GM21367 (cell line): ENCODE measurements at regions not wholly inside any gene's neighbourhood (a gene's known extent, or its start where the extent isn't known, plus 50 kb on each side); places are given as distances from the start of the nearest gene placed in this dataset.
"Not testable (repeated sequence)": the region's sequence is repeated elsewhere in the genome, so short reads cannot be mapped to it uniquely, and the experiment has no call there.

Source experiments
- ATAC-seq: cut with Tn5 transposase; IDR thresholded peaks from one replicate; pipeline ENCODE4 v1.9.1; 2021; ENCODE audit not compliant: unreplicated experiment

DNA sequence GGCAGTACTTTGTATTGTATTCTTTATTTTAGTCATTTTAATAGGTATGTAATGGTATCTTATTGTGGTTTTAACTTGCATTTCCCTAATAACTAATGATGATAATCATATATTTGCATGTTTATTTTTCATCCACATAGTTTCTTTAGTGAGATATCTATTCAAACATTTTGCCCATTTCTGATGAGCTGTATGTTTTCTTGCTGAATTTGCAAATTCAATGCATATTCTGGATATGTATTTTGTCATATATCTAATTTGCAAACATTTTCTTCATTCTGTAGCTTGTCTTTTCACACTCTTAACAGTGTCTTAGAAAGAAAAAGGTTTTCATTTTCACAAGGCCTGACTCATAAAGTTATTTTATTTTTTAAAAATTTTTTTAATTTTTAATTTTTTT is 372.1 kb downstream of the ZNF674 start:
- no peak for ATAC-seq

DNA sequence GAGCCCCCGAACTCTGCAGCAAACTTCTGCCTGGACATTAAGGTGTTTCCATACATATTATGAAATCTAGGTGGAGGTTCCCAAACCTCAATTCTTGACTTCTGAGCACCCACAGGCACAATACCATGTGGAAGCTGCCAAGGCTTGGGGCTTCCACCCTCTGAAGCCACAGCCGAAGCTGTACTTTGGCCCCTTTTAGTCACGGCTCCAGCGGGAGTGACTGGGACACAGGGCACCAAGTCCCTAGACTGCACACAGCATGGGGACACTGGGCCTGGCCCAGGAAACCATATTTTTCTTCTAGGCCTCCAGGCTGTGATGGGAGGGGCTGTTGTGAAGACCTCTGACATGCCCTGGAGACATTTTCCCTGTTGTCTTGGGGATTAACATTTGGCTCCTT is 373.8 kb downstream of the ZNF674 start:
- ATAC-seq = not testable (repeated sequence)

DNA sequence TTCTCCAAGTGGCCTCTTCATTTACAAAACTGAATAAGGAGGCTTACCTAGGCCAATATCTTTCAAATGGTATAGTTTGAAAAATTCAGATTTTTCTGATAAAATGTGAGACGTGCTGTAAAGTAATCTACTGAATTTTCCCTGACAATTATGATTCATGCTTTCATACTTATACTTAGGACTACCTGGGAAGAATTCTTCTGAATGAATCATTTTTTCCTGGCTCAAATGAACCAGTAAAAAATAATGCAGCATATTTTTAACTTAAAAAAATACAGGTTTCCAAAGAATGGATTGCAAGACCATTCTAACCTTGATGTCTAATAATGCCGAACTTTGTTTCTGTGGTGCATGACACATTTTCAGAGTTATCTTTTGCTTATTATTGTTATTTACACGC is 375.4 kb downstream of the ZNF674 start:
- no peak for ATAC-seq

DNA sequence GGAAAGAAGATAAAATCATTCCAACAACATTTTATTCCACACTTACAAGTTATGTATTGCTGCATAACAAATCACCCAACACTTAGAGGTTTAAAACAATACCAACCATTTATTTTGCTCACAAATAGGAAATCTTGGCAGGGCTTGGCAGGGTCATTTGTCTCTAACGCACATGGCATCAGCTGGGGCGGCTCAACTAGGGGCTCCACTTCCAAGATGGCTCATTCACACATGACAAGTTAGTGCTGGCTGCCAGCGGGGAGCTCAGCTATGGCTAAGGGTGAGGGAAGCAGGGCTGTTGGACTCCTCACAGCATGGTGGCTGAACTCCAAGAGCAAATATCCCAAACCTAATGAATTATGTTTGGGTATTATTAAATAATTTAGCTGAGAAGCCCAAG is 377.0 kb downstream of the ZNF674 start:
- ATAC-seq = no peak

DNA sequence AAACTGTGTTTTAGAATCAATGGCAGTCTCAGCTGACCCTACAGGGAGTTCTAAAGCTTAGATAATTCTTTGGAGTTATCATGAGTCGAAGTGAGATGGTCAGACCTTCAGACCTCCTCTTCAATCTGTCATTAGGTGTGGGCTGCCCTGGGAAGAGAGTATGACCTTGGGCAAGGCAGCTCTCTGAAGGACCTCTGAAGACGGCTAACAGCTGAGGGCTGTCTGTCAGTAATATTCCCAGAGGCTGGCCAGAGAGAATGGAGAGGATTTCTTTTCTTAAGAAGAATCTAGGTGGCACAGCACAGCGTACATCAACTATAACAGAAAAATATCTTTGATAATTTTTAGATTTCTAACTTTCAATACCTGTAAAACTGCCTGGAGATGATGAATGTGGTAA is 379.4 kb downstream of the ZNF674 start:
- ATAC-seq = no peak

DNA sequence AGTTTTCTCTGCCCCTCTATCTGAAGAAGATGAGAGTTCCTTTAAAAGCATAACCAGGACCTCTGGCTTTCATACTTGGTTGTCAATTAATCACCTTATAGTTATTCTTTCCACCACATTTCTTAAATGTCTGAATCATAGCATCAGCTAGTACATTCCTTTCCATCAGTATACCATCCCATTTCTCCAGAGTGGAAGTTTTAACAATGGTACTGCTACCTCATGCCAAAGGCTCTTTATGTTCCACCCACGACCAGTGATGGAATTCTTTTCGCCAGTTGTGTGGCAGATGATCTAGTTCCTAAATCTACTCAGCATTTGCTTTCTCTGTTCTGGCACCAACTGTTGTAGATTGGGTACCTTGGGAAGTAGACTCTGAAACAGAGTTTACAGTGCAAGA is 379.8 kb downstream of the ZNF674 start:
- no peak for ATAC-seq

DNA sequence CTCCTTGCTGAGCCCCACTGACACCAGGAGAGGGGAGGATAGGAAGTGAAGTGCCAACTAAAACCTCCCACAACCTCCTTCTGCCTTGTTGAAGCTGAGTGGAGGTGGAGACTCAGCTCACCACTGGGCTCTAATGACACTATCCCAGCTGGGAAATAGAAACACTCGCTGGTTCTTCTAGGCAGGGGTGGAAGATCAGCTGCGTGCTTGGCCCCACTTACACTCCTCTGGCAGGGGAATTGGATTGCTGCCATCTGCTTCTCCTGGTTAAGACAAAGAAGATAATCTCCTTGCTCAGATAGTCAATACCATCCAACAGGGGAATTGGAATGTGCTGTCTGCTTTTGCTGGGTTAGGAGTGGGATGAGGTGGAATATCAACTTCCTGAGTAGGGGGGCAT is 392.5 kb downstream of the ZNF674 start:
- no peak for ATAC-seq

DNA sequence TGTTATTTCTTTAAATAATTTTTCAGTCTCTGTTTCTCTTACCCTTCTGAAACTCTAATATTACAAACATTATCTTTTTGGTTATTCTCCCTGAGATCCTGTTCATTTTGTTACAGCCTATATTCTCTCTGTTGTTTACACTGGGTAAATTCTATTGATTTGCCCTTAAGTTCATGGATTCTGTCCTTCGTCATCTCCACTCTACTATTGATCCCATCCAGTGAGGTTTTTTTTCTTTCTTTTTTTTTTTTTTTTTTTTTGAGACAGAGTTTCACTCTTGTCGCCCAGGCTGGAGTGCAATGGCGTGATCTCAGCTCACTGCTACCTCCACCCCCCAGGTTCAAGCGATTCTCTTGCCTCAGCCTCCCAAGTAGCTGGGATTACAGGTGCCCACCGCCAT is 393.9 kb downstream of the ZNF674 start:
- ATAC-seq = not testable (repeated sequence)

DNA sequence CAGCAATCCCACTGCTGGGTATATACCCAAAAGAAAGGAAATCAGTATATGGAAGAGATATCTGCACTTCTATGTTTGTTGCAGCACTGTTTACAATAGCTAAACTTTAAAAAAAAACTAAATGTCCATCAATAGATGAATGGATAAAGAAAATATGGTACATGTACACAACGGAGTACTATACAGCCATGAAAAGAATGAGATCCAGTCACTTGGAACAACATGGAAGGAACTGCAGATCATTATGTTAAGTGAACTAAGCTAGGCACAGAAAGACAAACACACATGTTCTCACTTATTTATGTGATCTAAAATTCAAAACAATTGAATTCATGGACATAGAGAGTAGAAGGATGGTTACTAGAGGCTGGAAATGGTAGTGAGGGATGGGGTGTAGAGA is 400.7 kb downstream of the ZNF674 start:
- no peak for ATAC-seq

DNA sequence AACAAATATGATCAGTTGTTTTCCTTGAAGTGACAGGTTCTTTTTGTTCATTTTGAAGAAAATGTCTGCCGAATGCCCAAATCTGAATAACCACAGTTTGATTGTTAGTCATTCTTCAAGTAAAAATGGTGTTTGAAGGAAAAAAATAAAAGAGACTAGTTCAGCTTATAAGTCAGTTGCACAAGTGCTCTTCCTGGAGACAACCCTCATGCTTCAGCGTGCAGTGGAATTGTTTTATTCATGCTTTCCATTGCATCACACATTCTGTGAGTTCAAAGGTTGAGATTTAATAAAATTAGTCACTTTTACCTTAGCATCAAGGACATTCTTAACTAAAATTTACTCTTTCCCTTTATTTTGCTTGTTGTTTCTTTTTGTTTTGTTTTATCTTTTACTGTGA is 404.9 kb downstream of the ZNF674 start:
- ATAC-seq = no peak

DNA sequence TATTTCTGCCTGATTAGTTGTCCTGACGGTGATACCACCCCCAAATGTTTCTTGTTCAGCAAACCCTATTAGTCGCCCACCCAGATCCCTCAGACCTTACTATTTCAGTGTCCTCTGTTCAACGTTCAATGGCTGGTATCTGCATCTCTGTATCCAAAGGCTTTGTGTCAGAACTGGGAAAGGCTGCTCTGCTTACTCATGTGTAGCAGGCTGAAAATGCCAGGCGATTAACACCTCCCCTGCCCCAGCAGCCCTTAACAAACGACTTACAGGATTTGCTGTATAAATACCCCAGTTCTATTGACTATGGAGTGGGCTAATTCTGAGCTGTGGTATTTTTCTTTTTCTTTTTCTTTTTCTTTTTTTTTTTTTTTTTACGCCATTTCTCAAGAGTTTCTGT is 415.0 kb downstream of the ZNF674 start:
- no peak for ATAC-seq

DNA sequence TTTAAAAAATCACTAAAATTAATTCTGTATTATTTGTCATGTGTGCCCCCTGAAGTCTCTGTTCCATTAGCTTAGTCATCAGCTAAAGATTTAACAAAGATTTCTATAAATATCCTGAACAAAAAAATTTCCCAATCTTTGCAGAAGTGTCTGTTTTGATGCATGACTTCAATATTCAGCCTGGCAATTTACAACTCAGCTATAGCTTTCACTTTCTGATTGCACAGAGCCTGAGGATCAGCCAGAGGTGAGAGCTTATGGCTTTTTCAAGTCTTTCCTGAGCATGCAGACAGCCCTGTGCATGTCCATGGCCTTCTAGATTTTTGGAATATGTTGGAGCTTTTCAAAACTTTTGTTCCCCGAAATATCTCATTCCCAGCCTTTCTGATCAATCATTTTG is 420.1 kb downstream of the ZNF674 start:
- ATAC-seq = no peak

DNA sequence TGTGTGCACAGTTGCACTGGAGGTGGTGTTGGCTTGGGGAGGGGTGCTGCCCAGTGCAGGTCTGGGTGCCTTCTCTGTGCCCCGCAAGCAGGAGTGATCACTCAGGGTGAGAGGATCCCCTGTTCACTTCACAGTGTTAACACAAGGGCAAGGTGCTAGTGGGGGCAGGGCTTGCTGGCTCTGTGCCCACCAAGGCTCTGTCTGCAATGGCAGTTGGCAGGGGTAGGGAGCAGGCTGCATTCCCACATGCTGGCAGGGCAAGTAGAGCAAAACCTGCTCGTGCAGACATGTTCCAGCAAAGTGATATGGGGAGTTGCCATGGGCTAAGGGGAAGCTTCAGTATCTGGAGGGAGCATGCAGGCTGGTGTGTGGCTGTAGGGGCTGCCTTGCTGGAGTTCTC is 428.0 kb downstream of the ZNF674 start:
- ATAC-seq = no peak

DNA sequence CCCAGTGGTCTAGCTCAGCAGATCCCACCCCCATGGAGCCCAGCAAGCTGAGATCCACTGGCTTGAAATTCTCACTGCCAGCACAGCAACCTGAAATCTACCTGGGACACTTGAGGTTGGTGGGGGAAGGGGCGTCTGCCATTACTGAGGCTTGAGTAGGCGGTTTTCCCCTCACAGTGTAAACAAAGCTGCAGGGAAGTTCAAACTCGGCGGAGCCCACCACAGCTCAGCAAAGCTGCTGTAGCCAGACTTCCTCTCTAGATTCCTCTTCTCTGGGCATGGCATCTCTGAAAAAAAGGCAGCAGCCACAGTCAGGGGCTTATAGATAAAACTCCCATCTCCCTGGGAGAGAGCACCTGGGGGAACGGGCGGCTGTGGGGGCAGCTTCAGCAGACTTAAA is 457.9 kb downstream of the ZNF674 start:
- ATAC-seq = not testable (repeated sequence)

DNA sequence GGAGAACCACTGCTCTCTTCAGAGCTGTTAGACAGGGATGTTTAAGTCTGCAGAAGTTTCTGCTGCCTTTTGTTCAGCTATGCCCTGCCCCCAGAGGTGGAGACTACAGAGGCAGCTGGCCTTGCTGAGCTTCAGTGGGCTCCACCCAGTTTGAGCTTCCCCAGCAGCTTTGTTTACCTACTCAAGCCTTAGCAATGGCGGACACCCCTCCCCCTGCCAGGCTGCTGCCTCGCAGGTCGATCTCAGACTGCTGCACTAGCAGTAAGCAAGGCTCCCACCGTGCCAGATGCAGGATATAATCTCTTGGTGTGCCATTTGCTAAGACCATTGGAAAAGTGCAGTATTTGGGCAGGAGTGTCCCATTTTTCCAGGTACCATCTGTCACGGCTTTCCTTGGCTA is 465.1 kb downstream of the ZNF674 start:
- not testable (repeated sequence) for ATAC-seq

DNA sequence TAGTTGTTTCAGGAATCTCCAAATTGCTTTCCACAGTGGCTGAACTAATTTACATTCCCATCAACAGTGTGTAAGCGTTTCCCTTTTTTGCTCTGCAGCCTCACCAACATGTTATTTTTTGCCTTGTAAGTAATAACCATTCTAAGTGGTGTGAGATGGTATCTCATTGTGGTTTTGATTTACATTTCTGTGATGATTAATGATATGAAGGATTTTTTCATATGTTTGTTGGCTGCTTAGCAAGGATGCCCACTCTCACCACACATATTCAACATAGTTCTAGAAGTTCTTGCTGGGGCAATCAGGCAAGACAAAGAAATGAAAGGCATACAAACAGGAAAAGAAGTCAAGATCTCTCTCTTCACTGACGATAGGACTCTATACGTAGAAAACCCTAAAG is 472.4 kb downstream of the ZNF674 start:
- ATAC-seq = no peak

DNA sequence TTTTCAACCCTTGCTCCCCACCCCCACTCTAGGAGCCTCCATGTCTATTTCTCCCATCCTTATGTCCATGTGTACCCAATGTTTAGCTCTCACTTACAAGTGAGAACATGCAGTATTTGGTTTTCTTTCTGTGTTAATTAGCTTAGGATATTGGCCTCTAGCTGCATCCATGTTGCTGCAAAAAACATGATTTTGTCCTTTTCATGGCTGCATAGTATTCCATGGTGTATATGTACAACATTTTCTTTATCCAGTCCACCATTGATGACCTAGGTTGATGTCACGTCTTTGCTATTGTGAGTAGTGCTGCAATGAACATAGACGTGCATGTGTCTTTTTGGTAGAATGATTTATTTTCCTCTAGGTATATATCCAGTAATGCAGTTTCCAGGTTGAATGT is 472.8 kb downstream of the ZNF674 start:
- ATAC-seq = no peak

DNA sequence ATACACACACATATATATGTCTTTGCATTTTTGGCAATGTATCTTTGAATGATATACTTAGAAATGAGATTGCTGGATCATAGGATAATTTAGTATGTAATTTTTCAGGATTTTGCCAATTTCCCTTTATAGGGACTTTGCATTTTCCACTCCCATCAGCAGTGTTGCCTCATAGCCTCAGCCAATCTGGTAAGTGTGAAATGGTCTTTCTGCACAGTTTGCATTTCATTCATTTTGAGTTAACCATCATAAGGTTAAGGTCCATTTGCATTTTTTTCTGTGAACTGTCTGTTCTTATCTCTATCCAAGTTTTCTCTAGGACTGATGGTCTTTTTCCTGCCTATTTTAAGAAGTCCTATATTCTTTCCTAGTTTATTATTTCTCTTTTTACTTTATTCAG is 474.8 kb downstream of the ZNF674 start:
- no peak for ATAC-seq

DNA sequence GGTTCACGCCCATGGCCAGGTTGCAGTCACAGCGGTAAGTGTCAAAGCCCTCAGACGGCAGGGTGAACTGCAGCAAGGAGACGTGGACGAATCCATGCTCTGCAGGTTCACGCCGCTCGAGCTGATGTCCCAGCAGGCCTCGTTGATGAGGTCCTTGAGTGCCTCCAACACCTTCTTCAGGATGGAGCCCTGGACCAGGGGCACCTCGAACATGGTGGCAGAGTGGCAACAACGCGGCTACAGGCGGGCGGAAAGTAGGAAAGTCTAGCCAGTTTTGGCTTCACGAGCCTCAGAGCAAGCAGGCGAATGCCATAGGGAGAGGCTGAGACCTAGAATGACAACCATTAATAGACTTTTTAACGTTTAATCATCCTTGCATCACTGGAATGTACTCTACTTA is 485.9 kb downstream of the ZNF674 start:
- ATAC-seq = no peak

DNA sequence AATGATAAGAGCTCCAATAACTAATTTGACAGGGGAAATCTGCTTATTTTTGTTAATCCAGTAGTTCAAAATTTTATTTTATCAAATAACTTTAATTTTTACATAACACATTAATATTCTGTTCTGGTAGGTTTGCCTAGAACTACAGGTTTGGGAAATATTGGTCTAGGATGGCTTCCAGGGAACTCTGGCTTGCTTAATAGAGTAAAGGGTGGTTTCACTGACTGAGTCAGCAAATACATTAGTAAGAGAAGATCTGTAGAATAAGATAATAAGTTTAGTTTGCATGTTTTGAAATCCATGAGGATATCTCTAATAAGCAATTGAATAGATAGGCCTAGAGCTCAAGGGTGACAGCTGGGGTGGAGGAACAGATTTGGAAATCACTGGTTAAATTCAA is 500.7 kb downstream of the ZNF674 start:
- no peak for ATAC-seq

DNA sequence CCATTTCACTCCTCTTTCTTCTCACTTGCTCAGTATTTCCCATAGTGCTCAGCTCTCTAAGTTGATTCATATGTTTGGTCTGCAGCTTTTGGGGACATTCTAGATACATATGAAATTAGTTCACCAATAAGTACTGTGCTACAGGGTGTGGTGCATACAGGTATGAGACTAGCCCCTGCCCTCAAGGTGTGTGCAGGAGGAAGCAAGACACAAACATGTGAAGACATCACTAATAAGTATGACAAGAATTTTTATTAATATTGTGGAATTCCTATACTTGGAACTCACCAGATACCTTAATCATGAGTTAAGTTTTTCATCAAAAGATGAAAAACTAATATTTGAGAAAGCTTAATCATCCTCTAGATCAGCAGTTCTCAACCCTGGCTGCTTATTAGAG is 505.2 kb downstream of the ZNF674 start:
- no peak for ATAC-seq

DNA sequence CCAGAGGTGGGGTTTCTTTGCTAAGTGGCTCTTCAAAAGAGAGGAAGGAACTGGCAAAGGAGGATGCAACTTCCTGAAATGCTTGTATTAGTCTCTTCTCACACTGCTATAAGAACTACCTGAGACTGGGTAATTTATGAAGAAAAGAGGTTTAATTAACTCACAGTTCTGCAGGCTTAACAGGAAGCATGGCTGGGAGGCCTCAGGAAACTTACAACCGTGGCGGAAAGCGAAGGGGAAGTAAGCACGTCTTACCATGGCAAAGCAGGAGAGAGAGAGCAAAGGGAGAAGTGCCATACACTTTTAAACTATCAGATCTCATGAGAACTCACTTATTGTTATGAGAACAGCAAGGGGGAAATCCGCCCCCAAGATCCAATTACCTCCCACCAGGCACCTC is 505.7 kb downstream of the ZNF674 start:
- ATAC-seq = no peak

DNA sequence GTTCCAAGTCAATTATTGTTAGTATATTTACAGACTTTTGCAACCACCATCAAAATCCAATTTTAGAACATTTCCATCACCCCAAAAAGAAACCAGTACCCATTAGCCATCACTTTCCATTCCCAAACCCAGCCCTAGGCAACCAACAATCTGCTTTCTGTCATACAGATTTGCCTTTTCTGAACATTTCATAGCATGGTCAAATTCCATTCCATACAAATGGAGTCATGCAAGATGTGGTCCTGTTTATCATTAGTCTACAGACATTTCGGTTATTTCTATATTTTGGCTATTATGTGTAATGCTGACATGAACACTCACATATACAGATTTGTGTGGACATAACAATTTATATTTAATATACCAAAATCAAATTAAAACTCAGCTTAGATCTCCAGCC is 508.7 kb downstream of the ZNF674 start:
- ATAC-seq = no peak

DNA sequence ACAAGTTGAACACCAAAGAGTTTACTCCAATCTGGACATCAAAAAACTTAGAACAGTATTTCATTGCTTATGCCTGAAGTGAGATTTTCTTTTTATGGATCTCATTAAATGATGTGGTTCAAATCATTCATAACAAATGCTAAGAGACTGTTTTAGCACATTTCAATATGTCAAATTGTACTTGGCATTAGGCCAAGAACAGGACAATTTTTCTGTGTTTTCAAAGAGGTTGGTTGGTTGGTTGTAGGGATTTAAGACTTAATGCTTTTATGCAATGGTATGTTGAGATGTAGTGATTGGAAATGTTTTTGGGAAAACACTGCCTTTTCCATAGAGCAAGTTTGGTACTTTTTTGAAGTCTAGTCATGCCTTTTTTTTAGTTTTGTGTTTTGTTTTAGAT is 510.4 kb downstream of the ZNF674 start:
- ATAC-seq = no peak
